Tibial nerve (tissue), 4 donors: ENCODE measurements at regions not wholly inside any gene's neighbourhood (a gene's known extent, or its start where the extent isn't known, plus 50 kb on each side); places are given as distances from the start of the nearest gene placed in this dataset.
"Not testable (repeated sequence)": the region's sequence is repeated elsewhere in the genome, so short reads cannot be mapped to it uniquely, and the experiment has no call there.

ENCODE experiments used
- DNase-seq, 2 donors: peaks; one replicate each; pipeline ENCODE4 v3.0.0-alpha.2; 2019; ENCODE audit warnings: low spot score in 2 of 2
- H3K27ac ChIP-seq, 4 donors: fragments of 200-600 bp; sonication (generic) in 3 of 4; one replicate each; pipeline ENCODE4 v1.5.1; 2017 to 2019; ENCODE audit warnings: mild to moderate bottlenecking in 1 of 4
- H3K27me3 ChIP-seq, 2 donors: fragments of 200-600 bp; sonication (generic) in 1 of 2; one replicate each; pipeline versions ENCODE4 v1.5.1 to v1.6.0; 2017 to 2019
- H3K36me3 ChIP-seq, 3 donors: fragments of 200-600 bp; sonication (generic); one replicate each; pipeline ENCODE4 v1.5.1; 2018 to 2019
- H3K4me1 ChIP-seq, 4 donors: fragments of 200-600 bp; sonication (generic) in 3 of 4; one replicate each; pipeline ENCODE4 v1.5.1; 2017 to 2019
- H3K4me3 ChIP-seq, 4 donors: fragments of 200-600 bp; sonication (generic) in 3 of 4; one replicate each; pipeline ENCODE4 v1.5.1; 2017 to 2019; ENCODE audit warnings: mild to moderate bottlenecking in 1 of 4, moderate library complexity in 1 of 4
- H3K9me3 ChIP-seq, 4 donors: fragments of 200-600 bp; sonication (generic) in 3 of 4; one replicate each; pipeline ENCODE4 v1.5.1; 2017 to 2019
- CTCF ChIP-seq, 5 experiments: fragments of 200-600 bp in 3 of 5; fragments of 450-650 bp in 2 of 5; sonication (generic) in 3 of 5; IDR thresholded peaks; one replicate each; pipeline ENCODE4 v1.5.1; 2016 to 2019; ENCODE audit warnings: antibody characterized with exemption in 5 of 5, mild to moderate bottlenecking in 3 of 5, moderate library complexity in 2 of 5
- EP300 ChIP-seq, 2 donors: sonication (generic); formaldehyde crosslinking; IDR thresholded peaks; one replicate each; pipeline ENCODE4 v1.6.1; 2017; ENCODE audit warnings: antibody characterized with exemption in 2 of 2, mild to moderate bottlenecking in 1 of 2
- POLR2A ChIP-seq, 2 donors: fragments of 450-650 bp; IDR thresholded peaks; one replicate each; pipeline ENCODE4 v1.6.1; 2017; ENCODE audit warnings: antibody characterized with exemption in 2 of 2, mild to moderate bottlenecking in 2 of 2, moderate library complexity in 2 of 2
- WGBS, 2 donors: methylation state at CpG; one replicate each; pipeline ENCODE4 v1.1.5; 2018; 5-methylcytosine and 5-hydroxymethylcytosine counted together

- DNase-seq = no peak
- WGBS, 2 donors = 70 to 80% methylated on average over 9 to 11 of the region's 11 CpGs
- Histone ChIP-seq H3K36me3 (no peaks in the 10 kb centered on the region), H3K4me1 (no peaks in the 10 kb centered on the region), H3K4me3 (no peak overlapping the region), H3K27me3 (no peaks in the 10 kb centered on the region), H3K27ac (no peak overlapping the region), H3K9me3 (peaks cover 0 to 4% (median 0%) of the 10 kb centered on the region in 4 donors)
- TF ChIP-seq EP300 (IDR thresholded peaks at IDR 0.05) = no peak
- no peak for TF ChIP-seq POLR2A (IDR thresholded peaks at IDR 0.05)
- no peak for TF ChIP-seq CTCF (IDR thresholded peaks at IDR 0.05)
Measured at GRCh38 chr11:71127806-71128205, 124.6 kb downstream of the SHANK2 start.

- 67 to 75% methylated on average over 5 of the region's 5 CpGs for WGBS, 2 donors
- not testable (repeated sequence) for H3K4me3 ChIP-seq, H3K9me3 ChIP-seq, H3K27ac ChIP-seq, H3K36me3 ChIP-seq, H3K27me3 ChIP-seq, H3K4me1 ChIP-seq, DNase-seq
Measured at GRCh38 chr11:71126401-71126800, 126.0 kb downstream of the SHANK2 start.

GRCh38 chr11:71125150-71125549 is 127.2 kb downstream of the SHANK2 start:
- H3K27me3 ChIP-seq = no peaks in the 10 kb centered on the region
- H3K4me1 ChIP-seq = peaks cover 0 to 6% (median 0%) of the 10 kb centered on the region in 4 donors
- TF ChIP-seq CTCF (IDR thresholded peaks at IDR 0.05) (no peak), POLR2A (IDR thresholded peaks at IDR 0.05) (no peak), EP300 (IDR thresholded peaks at IDR 0.05) (no peak)
- 80 to 84% methylated on average over 3 of the region's 3 CpGs for WGBS, 2 donors
- H3K4me3 ChIP-seq = no peak overlapping the region
- DNase-seq = no peak
- no peak overlapping the region for H3K27ac ChIP-seq
- no peaks in the 10 kb centered on the region for H3K36me3 ChIP-seq
- H3K9me3 ChIP-seq = peaks cover 0 to 4% (median 0%) of the 10 kb centered on the region in 4 donors

DNA sequence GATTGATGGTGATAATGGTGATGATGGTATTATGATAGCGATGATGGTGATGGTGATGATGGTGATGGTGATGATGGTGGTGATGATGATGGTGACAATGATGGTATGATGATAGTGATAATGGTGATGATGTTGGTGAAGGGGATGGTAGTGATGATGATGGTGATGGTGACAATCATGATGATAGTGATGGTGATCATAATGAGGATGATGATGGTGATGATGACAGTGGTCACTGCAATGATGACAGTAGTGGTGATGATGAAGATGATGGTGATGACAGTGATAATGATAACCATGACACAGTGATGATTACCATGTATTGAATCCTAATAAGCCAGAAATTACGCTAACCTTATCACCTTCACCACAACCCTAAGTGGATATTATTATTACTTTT is 128.2 kb downstream of the SHANK2 start:
- Histone ChIP-seq H3K4me1 (peaks cover 0 to 10% (median 0%) of the 10 kb centered on the region in 4 donors), H3K4me3 (no peak overlapping the region), H3K27ac (no peak overlapping the region), H3K27me3 (no peaks in the 10 kb centered on the region), H3K9me3 (peaks cover 0 to 4% (median 0%) of the 10 kb centered on the region in 4 donors), H3K36me3 (no peaks in the 10 kb centered on the region)
- TF ChIP-seq EP300 (IDR thresholded peaks at IDR 0.05) = no peak
- TF ChIP-seq CTCF (IDR thresholded peaks at IDR 0.05) = no peak
- WGBS, 2 donors = 85 to 86% methylated on average over 2 of the region's 2 CpGs
- no peak for DNase-seq

- Histone ChIP-seq H3K4me3 (no peak overlapping the region), H3K4me1 (peaks cover 0 to 10% (median 0%) of the 10 kb centered on the region in 4 donors), H3K9me3 (peaks cover 0 to 4% (median 0%) of the 10 kb centered on the region in 4 donors), H3K27ac (no peak overlapping the region), H3K27me3 (no peaks in the 10 kb centered on the region), H3K36me3 (no peaks in the 10 kb centered on the region)
- TF ChIP-seq CTCF (IDR thresholded peaks at IDR 0.05) (no peak), EP300 (IDR thresholded peaks at IDR 0.05) (no peak), POLR2A (IDR thresholded peaks at IDR 0.05) (no peak)
- 15 to 21% methylated on average over 7 of the region's 7 CpGs for WGBS, 2 donors
- DNase-seq = no peak
Measured at GRCh38 chr11:71120471-71120896, 131.9 kb downstream of the SHANK2 start.
